PC-3 (cell line): ENCODE measurements at regions not wholly inside any gene's neighbourhood (a gene's known extent, or its start where the extent isn't known, plus 50 kb on each side); places are given as distances from the start of the nearest gene placed in this dataset.
A peak's percentile ranks its signal among the peaks of the same experiment; 100 is the strongest.
"Not testable (repeated sequence)": the region's sequence is repeated elsewhere in the genome, so short reads cannot be mapped to it uniquely, and the experiment has no call there.

Experiments used
- ATAC-seq: fragments of 200-7000 bp; cut with Tn5 transposase; 2 replicates; pipeline ENCODE4 v1.9.1; 2020; ENCODE audit warnings: mild to moderate bottlenecking, moderate library complexity
- BruUV-seq: library from RNA; stranded (reverse); fragments of 400-500 nt; replicated peaks from 2 replicates; lab custom pipeline; 2021; lab: Mats Ljungman, UMichigan
- CTCF ChIA-PET: fragments of 300-600 bp; sonication (Branson Sonifier 250); formaldehyde crosslinking; loops from one replicate; lab custom pipeline; 2022; ENCODE audit warnings: antibody characterized with exemption; lab: Charles Lee
- POLR2A ChIA-PET: fragments of 300-600 bp; sonication (Branson Sonifier 250); formaldehyde crosslinking; loops from one replicate; lab custom pipeline; 2022; ENCODE audit warnings: antibody characterized with exemption; ENCODE audit not compliant: unreplicated experiment; lab: Charles Lee
- DNase-seq: peaks from one replicate; pipeline ENCODE4 v3.0.0-alpha.2; 2015
- H2AFZ ChIP-seq: fragments of 300-600 bp; sonication (generic); 2 replicates; pipeline ENCODE4 v1.6.0; 2016; ENCODE audit warnings: antibody characterized with exemption, low read length
- H3F3A ChIP-seq: fragments of 300-600 bp; sonication (generic); one replicate; pipeline ENCODE4 v1.6.0; 2017; ENCODE audit warnings: antibody characterized with exemption, low read length, control low read depth, mild to moderate bottlenecking; ENCODE audit not compliant: unreplicated experiment
- H3K27ac ChIP-seq: fragments of 300-600 bp; sonication (generic); 2 replicates; pipeline ENCODE4 v1.5.1; 2016; ENCODE audit warnings: mild to moderate bottlenecking, low read length
- H3K27me3 ChIP-seq: fragments of 300-600 bp; sonication (generic); 2 replicates; pipeline ENCODE4 v1.6.1; 2016; ENCODE audit warnings: low read length, mixed read lengths
- H3K36me3 ChIP-seq: fragments of 300-600 bp; sonication (generic); 2 replicates; pipeline ENCODE4 v1.6.1; 2016; ENCODE audit warnings: low read depth, mixed run types, low read length, mixed read lengths
- H3K4me1 ChIP-seq: fragments of 300-600 bp; sonication (generic); 2 replicates; pipeline ENCODE4 v1.5.1; 2016; ENCODE audit warnings: low read length; ENCODE audit not compliant: insufficient read depth
- H3K4me2 ChIP-seq: fragments of 300-600 bp; sonication (generic); 2 replicates; pipeline ENCODE4 v1.6.0; 2016; ENCODE audit warnings: low read length
- H3K4me3 ChIP-seq: fragments of 300-600 bp; sonication (generic); 2 replicates; pipeline ENCODE4 v1.5.1; 2016; ENCODE audit warnings: mild to moderate bottlenecking, low read length, mixed read lengths
- H3K79me2 ChIP-seq: fragments of 300-600 bp; sonication (generic); 2 replicates; pipeline ENCODE4 v1.6.1; 2017; ENCODE audit warnings: low read length, mixed read lengths
- H3K9ac ChIP-seq: fragments of 300-600 bp; sonication (generic); 2 replicates; pipeline ENCODE4 v1.6.0; 2016; ENCODE audit warnings: mild to moderate bottlenecking, low read length
- H3K9me2 ChIP-seq: fragments of 300-600 bp; sonication (generic); replicated peaks from 2 replicates; pipeline ENCODE4 v1.6.1; 2016; ENCODE audit warnings: mixed run types, low read length, mixed read lengths
- H3K9me3 ChIP-seq: fragments of 300-600 bp; sonication (generic); 2 replicates; pipeline ENCODE4 v1.6.1; 2016; ENCODE audit warnings: low read length, mixed read lengths
- H4K20me1 ChIP-seq: fragments of 300-600 bp; sonication (generic); 2 replicates; pipeline ENCODE4 v1.6.1; 2016; ENCODE audit warnings: low read length, mixed read lengths
- CTCF ChIP-seq: fragments of 300-600 bp; sonication (generic); conservative IDR thresholded peaks from 2 replicates; pipeline ENCODE4 v1.5.1; 2017; ENCODE audit warnings: antibody characterized with exemption, low read depth, mild to moderate bottlenecking, low read length
- EZH2 ChIP-seq: fragments of 300-600 bp; sonication (generic); IDR thresholded peaks from one replicate; pipeline ENCODE4 v1.6.1; 2017; ENCODE audit warnings: antibody characterized with exemption, mild to moderate bottlenecking, low read length; ENCODE audit not compliant: unreplicated experiment
- EZH2phosphoT487 ChIP-seq: fragments of 300-600 bp; sonication (generic); IDR thresholded peaks from 2 replicates; pipeline ENCODE4 v1.6.1; 2018; ENCODE audit warnings: mild to moderate bottlenecking, antibody characterized with exemption, low read length, borderline replicate concordance
- intact Hi-C: fragments of 100-400 bp; cut with micrococcal nuclease; formaldehyde crosslinking; loops from 2 replicates; pipeline ENCODE4 v1.9.0; 2023

- H3K4me2 ChIP-seq, result no peak overlapping the region
- no peaks in the 10 kb centered on the region for H3K27me3 ChIP-seq
- intact Hi-C loops, result no loop called here
- H3K79me2 ChIP-seq, result no peaks in the 10 kb centered on the region
- H3F3A ChIP-seq, result no peaks in the 10 kb centered on the region
- no peak overlapping the region for H2AFZ ChIP-seq
- no peak overlapping the region for H3K4me3 ChIP-seq
- H3K36me3 ChIP-seq, result no peaks in the 10 kb centered on the region
- ChIA-PET CTCF (no interaction called here), POLR2A (no interaction called here)
- no peaks in the 10 kb centered on the region for H3K9me3 ChIP-seq
- TF ChIP-seq CTCF (no peak), EZH2phosphoT487 (no peak), EZH2 (no peak)
- no peaks in the 10 kb centered on the region for H4K20me1 ChIP-seq
- peaks cover 3% of the 10 kb centered on the region for H3K4me1 ChIP-seq
- no TSS peak for BruUV-seq
- no peak for DNase-seq
- H3K9me2 ChIP-seq, result no peaks in the 10 kb centered on the region; the same call in 1 of the 2 replicates
- ATAC-seq, result no peak
- H3K9ac ChIP-seq, result no peak overlapping the region
- no peak overlapping the region for H3K27ac ChIP-seq
These were observed 130.5 kb downstream of the PPIAL4G start for GRCh38 chr1:148352470-148353053.

DNA sequence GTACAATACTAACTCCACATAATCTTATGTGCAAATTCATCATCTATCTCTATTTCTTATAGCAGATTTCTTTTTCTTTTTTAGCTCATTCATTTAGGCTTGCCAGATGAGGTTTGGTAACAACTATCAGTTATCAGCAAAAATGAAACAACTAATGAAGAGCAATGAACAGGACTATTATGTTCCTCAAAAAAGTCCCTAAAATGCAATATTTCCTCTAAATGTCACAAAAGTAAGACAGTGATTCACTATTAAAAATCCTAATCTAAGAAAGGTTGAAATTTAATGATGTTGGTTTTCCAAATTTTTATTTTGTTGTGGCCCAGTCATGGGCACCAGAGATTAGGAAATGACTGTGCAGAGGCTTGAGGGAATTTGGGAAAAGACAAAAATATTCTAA, 135.3 kb downstream of the PPIAL4G start:
- Histone ChIP-seq H3K27me3 (no peaks in the 10 kb centered on the region), H3K9me3 (no peaks in the 10 kb centered on the region), H4K20me1 (no peaks in the 10 kb centered on the region), H3K27ac (no peak overlapping the region), H3F3A (no peaks in the 10 kb centered on the region), H3K79me2 (no peaks in the 10 kb centered on the region), H3K9me2 (no peaks in the 10 kb centered on the region; the same call in 1 of the 2 replicates), H3K4me2 (no peak overlapping the region), H2AFZ (no peak overlapping the region), H3K36me3 (no peaks in the 10 kb centered on the region), H3K9ac (no peak overlapping the region), H3K4me1 (peaks cover 6% of the 10 kb centered on the region; the same call in 1 of the 2 replicates), H3K4me3 (no peak overlapping the region)
- no peak for ATAC-seq
- intact Hi-C loops, result no loop called here
- POLR2A ChIA-PET, result no interaction called here
- CTCF ChIA-PET, result no interaction called here
- DNase-seq, result no peak
- no TSS peak for BruUV-seq
- TF ChIP-seq CTCF (no peak), EZH2phosphoT487 (no peak), EZH2 (no peak)

DNA sequence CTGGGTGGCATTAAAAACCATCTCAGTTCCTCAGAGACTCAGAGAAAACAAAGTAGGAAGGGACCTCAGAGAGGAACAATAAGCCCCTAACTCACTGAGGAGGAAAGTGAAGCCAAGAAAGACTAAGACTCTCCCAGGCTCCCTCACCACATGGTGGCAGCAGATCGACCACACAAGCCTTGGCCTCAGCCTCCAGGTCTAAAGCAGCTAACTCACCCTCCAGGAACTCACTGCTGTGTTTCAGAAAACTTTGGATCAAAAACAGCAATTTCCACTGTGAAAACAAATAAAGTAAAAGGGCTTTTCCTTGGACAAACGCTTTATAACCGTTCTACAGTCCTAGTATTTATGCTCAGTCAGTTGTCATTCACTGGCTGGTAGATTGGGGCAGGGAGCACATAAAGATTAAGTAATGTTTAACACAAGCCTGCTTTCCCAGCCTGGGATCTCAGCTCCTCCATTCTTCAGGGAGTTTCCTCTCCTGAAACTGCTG, 137.4 kb downstream of the PPIAL4G start:
- H3K9me2 ChIP-seq, BruUV-seq, H3K27me3 ChIP-seq, H3K4me2 ChIP-seq, H3K9me3 ChIP-seq, H3K4me3 ChIP-seq, CTCF ChIA-PET, H3K9ac ChIP-seq, H3F3A ChIP-seq, H3K36me3 ChIP-seq, POLR2A ChIA-PET, H3K27ac ChIP-seq, H4K20me1 ChIP-seq, intact Hi-C loops, H3K79me2 ChIP-seq: not testable (repeated sequence)
- ATAC-seq (peak; percentile 57), DNase-seq (peak; percentile 58)
- Histone ChIP-seq H3K4me1 (peaks cover 27% of the 10 kb centered on the region), H2AFZ (peak overlapping the region; percentile 51)
- TF ChIP-seq CTCF, result peak; percentile 76

DNA sequence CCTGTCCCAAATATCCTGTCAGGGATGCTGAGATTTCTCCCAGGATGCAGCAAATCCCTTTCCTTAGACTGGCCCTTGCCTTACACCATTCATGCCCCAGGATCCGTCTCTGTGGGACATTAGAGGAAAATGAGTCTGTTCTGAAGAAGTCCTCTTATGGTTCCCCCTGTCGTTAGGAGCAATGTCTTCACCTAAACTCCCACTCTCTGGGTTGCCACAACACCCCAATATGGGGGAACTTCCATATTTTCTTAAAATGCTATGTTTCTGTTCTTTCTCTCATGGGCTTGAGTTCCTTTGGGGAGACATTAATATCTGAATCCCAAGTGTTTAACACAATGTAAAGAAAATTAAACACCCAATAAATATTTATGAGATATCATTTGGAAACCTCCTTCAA, 138.5 kb downstream of the PPIAL4G start:
- H3K4me2 ChIP-seq, CTCF ChIA-PET, ATAC-seq, H3K27ac ChIP-seq, H3K4me3 ChIP-seq, H3K9me2 ChIP-seq, H3F3A ChIP-seq, intact Hi-C loops, BruUV-seq, DNase-seq, H3K27me3 ChIP-seq, POLR2A ChIA-PET, H3K79me2 ChIP-seq, H2AFZ ChIP-seq, H3K9me3 ChIP-seq, H3K36me3 ChIP-seq, H3K9ac ChIP-seq, H4K20me1 ChIP-seq: not testable (repeated sequence)
- H3K4me1 ChIP-seq, result peaks cover 29% of the 10 kb centered on the region
